Fibroblast of pulmonary artery (primary cell): ENCODE measurements at regions not wholly inside any gene's neighbourhood (a gene's known extent, or its start where the extent isn't known, plus 50 kb on each side); places are given as distances from the start of the nearest gene placed in this dataset.

ENCODE experiments used
- DNase-seq: peaks from one replicate; pipeline ENCODE4 v3.0.0-alpha.2; 2010; ENCODE audit warnings: low read depth
- H3K4me3 ChIP-seq: replicated peaks from 2 replicates; pipeline ENCODE4 v1.5.1; 2011; ENCODE audit warnings: low read depth, mild to moderate bottlenecking, control low read depth, low read length, moderate library complexity
- CTCF ChIP-seq: IDR thresholded peaks from 2 replicates; pipeline ENCODE4 v1.5.1; 2011; ENCODE audit warnings: mild to moderate bottlenecking, control low read depth, low read length, inconsistent platforms; ENCODE audit errors: missing control alignments

- DNase-seq = no peak
- no peak for TF ChIP-seq CTCF
- H3K4me3 ChIP-seq = no peak overlapping the region
Measured at GRCh38 chr4:77376788-77377460, 219.9 kb downstream of the CCNG2 start.

- H3K4me3 ChIP-seq = no peak overlapping the region
- TF ChIP-seq CTCF = no peak
- DNase-seq = no peak
Measured at GRCh38 chr4:77384094-77384493, 221.5 kb upstream of the CXCL13 start.

- peak; percentile 89 for TF ChIP-seq CTCF
- H3K4me3 ChIP-seq = no peak overlapping the region
- DNase-seq = peak; percentile 82
Measured at GRCh38 chr4:77385124-77385969, 220.3 kb upstream of the CXCL13 start.

GRCh38 chr4:77393996-77394395 is 211.6 kb upstream of the CXCL13 start:
- TF ChIP-seq CTCF = no peak
- no peak for DNase-seq
- H3K4me3 ChIP-seq = no peak overlapping the region

GRCh38 chr4:77395481-77395880 is 210.1 kb upstream of the CXCL13 start:
- TF ChIP-seq CTCF = no peak
- DNase-seq = no peak

GRCh38 chr4:77398256-77398655 is 207.4 kb upstream of the CXCL13 start:
- DNase-seq = no peak
- no peak for TF ChIP-seq CTCF
- H3K4me3 ChIP-seq = no peak overlapping the region

More at GRCh38 chr4:77395481-77395880, 210.1 kb upstream of the CXCL13 start:
- H3K4me3 ChIP-seq = no peak overlapping the region

- DNase-seq = no peak
- TF ChIP-seq CTCF = no peak
- H3K4me3 ChIP-seq = no peak overlapping the region
Measured at GRCh38 chr4:77399831-77400230, 205.8 kb upstream of the CXCL13 start.
